Glomerular visceral epithelial cell (primary cell): ENCODE measurements at regions not wholly inside any gene's neighbourhood (a gene's known extent, or its start where the extent isn't known, plus 50 kb on each side); places are given as distances from the start of the nearest gene placed in this dataset.
A peak's percentile ranks its signal among the peaks of the same experiment; 100 is the strongest.

Experiments used
- DNase-seq: peaks from one replicate; pipeline ENCODE4 v3.0.0-alpha.2; 2016; ENCODE audit errors: extremely low spot score

DNA sequence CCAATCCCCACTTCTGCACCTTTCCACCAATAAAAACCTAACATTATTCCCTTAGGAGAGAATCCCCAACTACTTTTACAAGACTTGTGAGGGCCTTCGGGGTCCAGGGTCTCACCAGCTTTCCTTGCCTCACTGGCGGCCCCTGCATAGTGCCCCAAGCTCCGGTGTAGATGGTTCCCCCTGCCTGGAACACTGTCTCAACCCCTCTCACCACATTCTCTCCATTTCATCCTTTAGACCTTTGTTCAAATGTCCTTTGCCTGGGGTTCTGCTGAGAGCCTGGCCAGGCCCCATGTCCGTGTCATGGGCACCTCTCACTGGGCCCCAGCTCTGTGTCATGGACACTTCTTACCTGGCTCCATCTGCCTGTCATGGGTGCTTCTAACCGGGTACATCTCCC, 64.5 kb upstream of the SORCS3 start:
- no peak for DNase-seq

DNA sequence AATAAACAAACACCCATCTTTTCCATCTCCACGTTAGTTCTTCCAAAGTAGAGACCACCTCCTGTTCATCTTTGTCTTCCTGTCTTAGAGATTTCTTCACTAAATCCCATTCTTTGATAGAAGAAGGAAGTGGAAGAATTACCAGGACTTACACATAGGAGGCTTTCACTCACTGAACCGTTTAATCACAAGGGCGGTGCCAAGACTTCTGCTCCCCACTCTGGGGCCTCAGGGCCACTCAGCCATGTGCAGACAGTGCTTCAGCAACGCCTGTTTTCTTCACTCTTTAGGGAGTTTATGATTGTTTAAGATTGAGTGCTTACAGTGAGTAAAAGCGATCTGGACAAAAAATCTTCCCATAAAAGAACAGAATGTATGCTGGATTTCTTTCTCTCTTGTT, 63.9 kb upstream of the SORCS3 start:
- DNase-seq = peak; percentile 23

DNA sequence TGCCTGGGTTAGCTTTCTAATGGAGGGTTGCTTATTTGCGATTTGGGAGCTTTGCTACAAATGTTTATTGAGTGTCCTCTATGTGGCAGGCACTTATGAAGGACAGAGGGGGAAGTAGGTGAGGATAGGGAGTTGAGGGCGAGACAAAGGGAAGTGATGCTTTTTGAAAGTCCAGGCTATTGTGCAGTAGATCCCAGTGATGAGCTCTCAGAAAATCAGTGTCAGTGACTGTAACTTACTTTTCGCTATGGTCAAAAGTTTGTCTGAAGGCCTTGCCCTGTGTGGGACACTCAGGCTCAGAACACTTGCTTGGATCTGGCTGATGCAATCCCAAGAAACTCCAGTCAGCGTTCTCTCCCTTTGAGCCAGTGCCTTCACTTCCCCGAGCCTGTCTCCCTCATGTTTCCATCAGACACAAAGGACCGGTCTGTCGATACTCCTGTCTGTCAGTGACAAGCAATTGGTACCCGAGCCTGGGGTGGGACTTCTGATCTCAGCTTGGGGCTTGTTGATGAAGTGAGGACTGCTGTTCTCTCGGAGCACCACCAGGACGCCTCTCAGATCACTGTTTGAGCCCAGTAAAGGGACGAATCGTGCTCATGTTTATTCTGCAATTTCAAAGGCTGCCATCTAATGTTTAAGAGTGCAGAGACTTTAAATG, 63.1 kb upstream of the SORCS3 start:
- no peak for DNase-seq

DNA sequence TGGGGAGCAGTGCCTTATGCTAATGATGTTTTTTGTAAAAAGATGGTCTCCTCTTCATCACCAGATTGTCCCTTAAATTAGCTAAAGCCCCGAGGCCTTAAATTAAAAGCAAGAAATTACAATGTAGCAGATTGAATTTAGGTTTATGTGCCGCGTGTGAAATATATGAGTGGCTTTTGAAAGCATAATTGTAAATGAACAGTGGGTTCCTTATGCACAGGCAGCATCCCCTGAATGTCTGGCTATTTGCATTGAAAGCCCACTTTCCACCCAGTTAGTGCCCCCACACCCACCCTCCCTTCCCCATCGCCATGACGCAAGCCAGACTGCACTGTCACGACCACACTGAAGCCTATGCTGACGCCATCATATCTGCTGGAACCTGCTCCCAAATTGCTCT, 62.4 kb upstream of the SORCS3 start:
- DNase-seq = no peak

DNA sequence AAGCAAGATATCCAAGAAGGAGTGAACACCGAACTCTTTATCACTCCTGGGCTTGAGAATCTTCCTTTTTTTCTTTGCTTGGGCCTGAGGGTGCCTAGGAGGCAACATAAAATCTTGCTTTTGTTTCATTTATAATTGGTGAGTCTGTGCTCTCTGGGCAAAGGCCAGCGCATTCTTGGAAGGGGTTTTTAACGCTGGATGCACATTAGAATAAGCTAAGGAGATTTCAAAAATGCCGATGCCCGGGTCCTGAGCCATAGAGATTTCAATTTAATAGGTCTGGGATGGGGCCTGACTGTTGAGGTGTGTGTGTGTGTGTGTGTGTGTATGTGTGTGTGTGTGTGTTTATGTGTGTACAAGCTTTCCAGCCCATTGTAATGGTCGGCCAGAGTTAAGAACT, 62.0 kb upstream of the SORCS3 start:
- no peak for DNase-seq

DNA sequence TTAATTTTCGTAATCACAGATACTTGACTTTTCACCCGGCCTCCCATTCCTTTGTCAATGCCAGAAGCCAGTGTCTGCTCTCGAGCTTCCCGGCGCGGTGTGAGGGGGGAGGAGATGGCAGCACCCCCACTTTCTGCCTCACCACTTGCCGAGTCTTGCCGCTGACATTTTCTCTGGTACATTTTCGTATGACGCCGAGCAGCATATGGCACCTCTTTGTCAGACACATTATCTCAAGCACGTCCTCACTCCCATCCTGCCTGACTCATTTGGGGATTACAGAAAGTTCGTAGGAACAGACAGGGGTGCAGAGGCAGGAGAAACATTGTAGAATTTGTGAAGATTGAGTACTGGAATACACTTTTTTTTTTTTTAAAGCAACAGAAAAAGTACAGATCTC, 60.8 kb upstream of the SORCS3 start:
- DNase-seq = no peak

DNA sequence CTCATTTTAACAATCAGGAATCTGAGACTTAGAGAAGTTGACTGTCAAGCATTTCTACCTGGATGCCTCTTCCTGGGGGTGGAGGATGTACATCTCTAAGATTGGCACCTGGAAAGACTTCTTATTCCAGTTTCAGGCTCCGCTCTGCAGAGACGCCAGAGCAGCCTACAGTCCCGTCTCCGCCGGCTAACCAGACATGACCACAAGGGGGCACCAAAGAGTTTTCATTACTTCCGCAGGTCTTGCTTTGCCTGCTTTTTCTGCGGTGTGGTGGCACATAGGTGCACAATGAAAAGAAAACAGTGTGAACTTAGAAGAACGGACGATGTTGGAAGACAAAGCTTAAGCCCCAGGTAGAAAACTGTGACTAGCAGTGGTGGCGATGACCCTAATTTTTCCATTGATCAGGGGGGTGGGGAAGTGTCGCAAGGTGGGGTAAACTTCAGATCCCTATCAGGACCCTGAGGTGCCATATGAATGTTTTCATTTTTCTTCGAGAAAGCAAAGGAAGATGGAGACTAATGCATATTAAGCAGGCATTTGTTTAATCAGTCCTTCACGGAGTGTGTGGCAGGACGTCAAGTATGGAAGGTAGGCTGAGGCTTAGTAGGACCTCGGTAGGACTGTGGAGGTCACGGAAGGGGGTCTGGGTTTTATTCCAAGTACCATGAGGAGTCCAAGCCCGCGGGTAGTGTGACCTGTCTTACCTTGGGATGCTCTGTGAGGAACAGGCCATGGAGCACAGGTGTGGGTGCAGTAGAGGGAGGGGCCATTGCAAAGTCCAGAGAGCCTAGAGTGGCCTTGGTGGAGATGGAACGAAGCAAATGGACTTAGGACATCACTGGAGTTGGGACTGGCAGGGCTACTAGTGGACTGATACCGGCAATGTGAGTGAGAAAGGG, 60.1 kb upstream of the SORCS3 start:
- peak; percentile 70 for DNase-seq

DNA sequence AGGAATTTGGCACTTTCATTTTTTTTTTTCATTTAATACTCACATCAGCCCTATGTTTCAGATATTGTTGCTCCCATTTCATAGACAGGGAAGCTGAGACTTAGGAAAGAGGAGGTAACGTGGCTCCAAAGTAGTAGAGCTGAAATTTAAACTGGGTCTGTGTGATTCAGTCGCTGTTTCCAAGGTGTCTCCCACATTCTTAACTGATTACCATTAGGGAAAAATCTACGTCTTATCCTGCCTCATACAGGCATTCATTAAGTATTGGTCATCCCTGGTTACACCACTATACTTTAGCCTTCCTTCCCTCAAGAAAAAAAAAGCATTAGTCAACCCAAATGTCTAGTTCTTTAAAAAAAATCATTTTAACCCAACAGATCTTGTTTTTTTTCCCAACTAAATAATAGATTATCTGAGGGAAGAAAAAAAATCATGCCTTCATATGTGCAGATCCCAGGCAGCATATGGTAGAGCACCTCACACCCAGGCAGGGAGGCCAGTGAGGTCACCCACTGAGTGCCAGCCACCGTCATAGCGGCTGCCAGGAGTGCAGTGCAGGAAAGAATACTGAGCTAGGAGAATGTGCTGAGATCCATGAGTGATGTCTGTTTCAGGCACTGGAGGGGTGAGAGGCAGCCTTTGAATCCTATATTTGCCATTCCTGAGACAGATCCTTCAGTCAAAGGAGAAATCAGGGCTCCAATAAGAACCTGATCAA, 59.0 kb upstream of the SORCS3 start:
- DNase-seq = peak; percentile 52

DNA sequence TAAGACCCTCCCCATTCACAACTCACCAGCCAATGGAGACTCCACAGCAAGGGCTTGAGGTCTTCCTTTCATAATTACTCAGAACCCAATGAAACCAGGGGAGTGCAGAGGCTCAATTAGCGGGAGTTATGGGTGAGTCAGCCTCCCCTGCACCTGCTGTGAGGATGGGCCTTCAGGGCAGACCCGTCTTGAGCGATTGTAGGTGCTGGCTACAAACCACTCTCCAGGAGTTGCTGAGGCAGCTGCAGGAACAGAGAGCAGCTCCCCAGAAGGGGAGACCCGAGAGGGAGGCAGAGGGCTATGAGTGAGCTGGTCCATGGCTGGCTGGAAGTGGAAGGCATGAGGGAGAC, 58.5 kb upstream of the SORCS3 start:
- peak; percentile 34 for DNase-seq

DNA sequence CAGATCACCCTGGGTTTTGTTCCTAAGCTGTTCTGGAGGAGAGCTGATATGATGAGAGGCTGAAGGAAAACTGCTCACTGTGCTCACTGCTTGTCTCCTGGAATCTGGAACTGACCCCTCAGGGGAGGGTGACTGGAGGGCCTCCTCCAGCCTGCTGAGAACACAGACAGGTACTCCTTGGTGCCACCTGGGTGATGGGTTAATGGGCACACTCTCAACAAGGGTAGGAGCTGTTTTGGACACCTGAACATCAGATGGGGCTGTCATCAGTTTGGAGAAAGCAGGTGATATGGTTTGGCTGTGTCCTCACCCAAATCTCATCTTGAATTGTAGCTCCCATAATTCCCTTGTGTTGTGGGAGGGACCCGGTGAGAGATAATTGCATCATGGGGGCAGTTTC, 58.1 kb upstream of the SORCS3 start:
- no peak for DNase-seq

DNA sequence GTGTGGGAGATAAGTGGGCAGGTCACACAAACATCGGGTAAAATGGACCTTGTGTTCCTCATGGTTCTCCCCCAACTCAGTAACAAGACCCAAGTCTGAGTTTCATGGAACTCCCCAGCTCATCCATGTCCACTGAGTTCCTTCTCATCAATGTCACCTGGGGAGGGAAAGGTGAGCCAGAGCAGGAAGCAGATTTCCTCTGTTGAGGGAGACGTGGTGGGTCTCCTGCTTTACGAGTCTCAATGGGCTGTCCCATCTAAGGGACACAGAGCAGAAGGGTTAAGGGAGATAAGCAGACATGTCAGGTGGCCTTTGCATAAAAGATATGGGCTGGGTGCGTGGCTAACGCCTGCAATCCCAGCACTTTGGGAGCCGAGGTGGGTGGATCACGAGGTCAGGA, 56.5 kb upstream of the SORCS3 start:
- no peak for DNase-seq

DNA sequence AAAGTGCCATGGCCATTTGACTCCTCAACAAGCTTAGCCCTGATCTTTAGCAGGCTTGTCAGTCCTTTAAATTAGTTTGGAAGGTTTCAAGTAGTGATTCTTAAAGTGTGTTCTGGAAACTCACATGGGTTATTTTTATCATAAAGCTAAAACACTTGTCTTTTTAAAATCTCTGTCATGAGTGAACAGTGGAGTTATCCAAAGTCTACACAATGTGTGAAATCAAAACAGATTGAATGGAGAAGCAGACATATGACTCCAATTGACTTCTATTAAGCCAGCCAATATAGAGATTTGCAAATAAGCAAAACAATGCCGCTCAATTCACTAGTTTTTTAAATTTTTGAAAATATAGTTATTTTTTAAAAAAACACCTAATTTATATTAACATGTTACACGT, 53.3 kb upstream of the SORCS3 start:
- DNase-seq = no peak

DNA sequence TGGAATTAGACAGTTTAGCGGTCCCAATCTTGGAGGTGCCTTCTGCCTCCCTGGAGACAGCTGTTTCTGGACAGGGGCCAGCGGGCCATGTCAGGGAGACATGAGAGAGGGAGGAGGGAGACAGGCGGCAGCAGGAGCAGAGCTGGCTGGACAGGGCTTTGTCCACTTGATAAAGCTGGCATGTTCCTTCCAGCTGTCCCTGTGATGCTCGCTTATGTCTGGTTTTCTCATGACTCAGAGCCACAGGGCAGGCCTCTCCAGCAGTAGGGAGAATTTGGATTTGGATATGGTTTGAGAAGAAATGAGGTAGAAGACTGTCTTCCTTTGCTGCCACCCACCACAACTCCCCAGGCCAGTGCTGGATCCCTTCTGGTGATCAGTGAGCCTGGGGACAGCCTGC, 51.7 kb upstream of the SORCS3 start:
- DNase-seq = peak; percentile 55

DNA sequence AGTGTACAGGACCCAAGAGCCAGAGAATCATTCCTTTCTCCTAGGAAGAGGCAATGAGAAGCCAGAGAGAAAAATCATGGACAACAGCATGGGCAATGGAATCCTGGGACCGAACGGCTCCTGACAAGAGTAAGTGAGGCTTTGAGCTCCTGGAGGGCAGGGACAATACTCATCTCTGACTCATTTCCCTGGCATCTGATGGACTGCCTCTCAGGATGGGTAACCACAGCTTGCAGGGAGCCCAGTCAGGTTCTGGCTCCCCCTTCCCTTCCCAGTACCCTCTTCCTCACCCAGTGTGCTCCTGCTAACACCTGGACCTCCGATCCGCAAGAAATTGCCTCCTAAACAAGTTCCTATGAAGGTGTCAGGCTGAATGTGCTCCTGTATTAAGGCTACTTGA, 51.2 kb upstream of the SORCS3 start:
- peak; percentile 82 for DNase-seq
